OCI-LY7 (cell line): ENCODE measurements at regions not wholly inside any gene's neighbourhood (a gene's known extent, or its start where the extent isn't known, plus 50 kb on each side); places are given as distances from the start of the nearest gene placed in this dataset.

ENCODE experiments used
- BruUV-seq: library from RNA; stranded (reverse); fragments of 400-500 nt; replicated peaks from 2 replicates; lab custom pipeline; 2021; lab: Mats Ljungman, UMichigan
- CTCF ChIA-PET: fragments of 300-600 bp; sonication (Branson Sonifier 250); formaldehyde crosslinking; loops from one replicate; lab custom pipeline; 2022; ENCODE audit warnings: antibody characterized with exemption; ENCODE audit not compliant: unreplicated experiment; lab: Charles Lee
- POLR2A ChIA-PET: fragments of 300-600 bp; sonication (Branson Sonifier 250); formaldehyde crosslinking; loops from one replicate; lab custom pipeline; 2022; ENCODE audit warnings: antibody characterized with exemption; lab: Charles Lee
- DNase-seq: peaks from one replicate; pipeline ENCODE4 v3.0.0-alpha.2; 2015; ENCODE audit warnings: low spot score
- H2AFZ ChIP-seq: fragments of 200-600 bp; sonication (generic), shearing (Covaris generic); 2 replicates; pipeline ENCODE4 v1.6.1; 2014; ENCODE audit warnings: mild to moderate bottlenecking, antibody characterized with exemption, low read length, moderate library complexity
- H3K27ac ChIP-seq: fragments of 200-600 bp; sonication (generic); 2 replicates; pipeline ENCODE4 v1.5.1; 2014; ENCODE audit warnings: mixed run types, low read depth, mild to moderate bottlenecking, moderate library complexity, low read length, inconsistent platforms; ENCODE audit not compliant: poor library complexity, severe bottlenecking
- H3K36me3 ChIP-seq: fragments of 200-600 bp; sonication (generic); 2 replicates; pipeline ENCODE4 v1.6.1; 2014; ENCODE audit warnings: mild to moderate bottlenecking, antibody characterized with exemption, low read length, moderate library complexity, mixed read lengths; ENCODE audit not compliant: insufficient read depth
- H3K4me1 ChIP-seq: fragments of 200-600 bp; sonication (generic); 2 replicates; pipeline ENCODE4 v1.5.1; 2014; ENCODE audit warnings: mild to moderate bottlenecking, low read length; ENCODE audit not compliant: insufficient read depth, poor library complexity, severe bottlenecking
- H3K4me2 ChIP-seq: fragments of 200-600 bp; sonication (generic); 2 replicates; pipeline ENCODE4 v1.6.1; 2014; ENCODE audit warnings: mild to moderate bottlenecking, low read length
- H3K4me3 ChIP-seq: fragments of 200-600 bp; sonication (generic); 2 replicates; pipeline ENCODE4 v1.5.1; 2014; ENCODE audit warnings: mild to moderate bottlenecking, low read depth, low read length; ENCODE audit not compliant: poor library complexity, severe bottlenecking
- H3K79me2 ChIP-seq: fragments of 200-600 bp; sonication (generic); 2 replicates; pipeline ENCODE4 v1.6.1; 2016; ENCODE audit warnings: low read depth, mild to moderate bottlenecking, low read length, moderate library complexity, mixed read lengths; ENCODE audit not compliant: insufficient read depth
- H3K9me2 ChIP-seq: fragments of 200-600 bp; sonication (generic); 2 replicates; pipeline ENCODE4 v1.6.1; 2016; ENCODE audit warnings: mild to moderate bottlenecking, low read length, mixed read lengths; ENCODE audit not compliant: insufficient read depth
- H3K9me3 ChIP-seq: fragments of 200-600 bp; sonication (generic); 2 replicates; pipeline ENCODE4 v1.6.1; 2014; ENCODE audit warnings: mild to moderate bottlenecking, mixed run types, low read length, mixed read lengths
- H4K20me1 ChIP-seq: fragments of 200-600 bp; sonication (generic); 2 replicates; pipeline ENCODE4 v1.6.1; 2014; ENCODE audit warnings: mild to moderate bottlenecking, antibody characterized with exemption, low read length, moderate library complexity, mixed read lengths; ENCODE audit not compliant: insufficient read depth
- EZH2phosphoT487 ChIP-seq: fragments of 200-600 bp; sonication (generic); IDR thresholded peaks from 2 replicates; pipeline ENCODE4 v1.6.1; 2018; ENCODE audit warnings: low read depth, borderline replicate concordance, mild to moderate bottlenecking, mixed run types, antibody characterized with exemption, low read length, moderate library complexity, mixed read lengths
- intact Hi-C: fragments of 100-400 bp; cut with micrococcal nuclease; formaldehyde crosslinking; loops from one replicate; pipeline ENCODE4 v1.10.0; 2022; ENCODE audit not compliant: unreplicated experiment
- TF ChIP-seq, protein P1 (sequence below): fragments of 200-600 bp; sonication (generic); conservative IDR thresholded peaks from 2 replicates; pipeline ENCODE4 v1.5.1; 2014; ENCODE audit warnings: mild to moderate bottlenecking, antibody characterized with exemption, low read length, moderate library complexity, mixed read lengths

DNA sequence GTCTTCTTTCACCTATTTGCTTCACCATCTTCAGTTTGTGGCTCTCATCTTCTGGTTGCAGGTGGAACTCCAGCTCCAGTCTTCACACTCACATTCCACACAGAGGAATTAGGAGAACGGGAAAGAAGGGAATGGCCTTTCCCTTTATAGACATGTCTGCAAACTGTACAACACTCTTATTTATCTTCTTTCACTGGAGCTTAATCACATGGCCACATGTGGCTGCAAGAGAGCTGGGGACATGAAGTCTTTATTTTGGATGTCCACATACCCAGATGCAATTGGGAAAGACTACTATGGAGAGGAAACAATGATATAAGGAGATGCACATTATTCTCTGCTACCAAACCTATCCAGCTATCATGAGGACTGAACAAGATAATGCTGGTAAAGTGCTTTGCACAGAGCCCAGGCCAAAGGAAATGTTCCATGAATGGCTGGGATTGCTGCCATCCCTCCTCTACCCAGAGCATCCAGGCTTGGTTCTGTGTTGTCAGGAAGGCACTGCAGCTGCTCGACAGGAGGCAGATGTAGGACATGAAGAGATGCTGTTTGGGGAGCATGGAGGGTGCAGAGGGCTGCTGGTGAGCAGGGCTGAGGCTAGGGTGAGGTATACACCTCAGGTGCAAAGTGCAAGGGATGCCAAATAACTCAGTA lies 183.8 kb upstream of the TBX20 start:
- H3K4me1 ChIP-seq = no peaks in the 10 kb centered on the region
- no peak overlapping the region for H3K4me3 ChIP-seq
- POLR2A ChIA-PET = no interaction called here
- H3K27ac ChIP-seq = no peak overlapping the region
- no TSS peak for BruUV-seq
- no peak for DNase-seq
- H3K4me2 ChIP-seq = no peak overlapping the region
- intact Hi-C loops = no loop called here
- no peaks in the 10 kb centered on the region for H3K79me2 ChIP-seq
- no peaks in the 10 kb centered on the region for H3K36me3 ChIP-seq
- no peaks in the 10 kb centered on the region for H4K20me1 ChIP-seq
- H3K9me2 ChIP-seq = no peaks in the 10 kb centered on the region
- no peak overlapping the region for H2AFZ ChIP-seq
- no peaks in the 10 kb centered on the region for H3K9me3 ChIP-seq
- CTCF ChIA-PET = no interaction called here
- TF ChIP-seq, protein P1, sequence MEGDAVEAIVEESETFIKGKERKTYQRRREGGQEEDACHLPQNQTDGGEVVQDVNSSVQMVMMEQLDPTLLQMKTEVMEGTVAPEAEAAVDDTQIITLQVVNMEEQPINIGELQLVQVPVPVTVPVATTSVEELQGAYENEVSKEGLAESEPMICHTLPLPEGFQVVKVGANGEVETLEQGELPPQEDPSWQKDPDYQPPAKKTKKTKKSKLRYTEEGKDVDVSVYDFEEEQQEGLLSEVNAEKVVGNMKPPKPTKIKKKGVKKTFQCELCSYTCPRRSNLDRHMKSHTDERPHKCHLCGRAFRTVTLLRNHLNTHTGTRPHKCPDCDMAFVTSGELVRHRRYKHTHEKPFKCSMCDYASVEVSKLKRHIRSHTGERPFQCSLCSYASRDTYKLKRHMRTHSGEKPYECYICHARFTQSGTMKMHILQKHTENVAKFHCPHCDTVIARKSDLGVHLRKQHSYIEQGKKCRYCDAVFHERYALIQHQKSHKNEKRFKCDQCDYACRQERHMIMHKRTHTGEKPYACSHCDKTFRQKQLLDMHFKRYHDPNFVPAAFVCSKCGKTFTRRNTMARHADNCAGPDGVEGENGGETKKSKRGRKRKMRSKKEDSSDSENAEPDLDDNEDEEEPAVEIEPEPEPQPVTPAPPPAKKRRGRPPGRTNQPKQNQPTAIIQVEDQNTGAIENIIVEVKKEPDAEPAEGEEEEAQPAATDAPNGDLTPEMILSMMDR = no peak
- no peak for TF ChIP-seq EZH2phosphoT487

DNA sequence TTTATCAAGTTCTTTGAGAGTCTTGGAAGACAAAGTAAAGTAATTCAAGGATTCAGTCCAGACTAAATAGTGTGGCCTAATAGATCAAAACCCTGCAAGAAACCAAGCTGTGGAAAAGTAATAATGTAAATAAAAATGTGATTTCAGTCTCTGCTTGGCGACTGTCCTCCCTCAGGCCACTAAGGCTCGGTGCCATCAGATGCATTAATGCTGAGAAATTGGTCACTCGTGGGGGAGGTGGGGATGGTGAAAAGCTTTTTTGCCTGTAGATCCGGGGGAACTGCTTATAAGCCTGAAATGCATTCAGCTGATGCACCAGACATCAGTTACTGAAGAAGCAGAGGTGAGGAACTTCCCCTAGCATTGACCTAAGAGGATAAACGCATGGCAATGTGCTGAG lies 182.6 kb upstream of the TBX20 start:
- H2AFZ ChIP-seq = no peak overlapping the region
- no peaks in the 10 kb centered on the region for H3K4me1 ChIP-seq
- no peaks in the 10 kb centered on the region for H3K36me3 ChIP-seq
- DNase-seq = no peak
- BruUV-seq = no TSS peak
- H3K79me2 ChIP-seq = no peaks in the 10 kb centered on the region
- TF ChIP-seq, protein P1 = no peak
- CTCF ChIA-PET = no interaction called here
- intact Hi-C loops = no loop called here
- no peak overlapping the region for H3K4me3 ChIP-seq
- H3K9me3 ChIP-seq = no peaks in the 10 kb centered on the region
- POLR2A ChIA-PET = no interaction called here
- H3K4me2 ChIP-seq = no peak overlapping the region
- no peak overlapping the region for H3K27ac ChIP-seq
- no peaks in the 10 kb centered on the region for H4K20me1 ChIP-seq
- H3K9me2 ChIP-seq = no peaks in the 10 kb centered on the region

DNA sequence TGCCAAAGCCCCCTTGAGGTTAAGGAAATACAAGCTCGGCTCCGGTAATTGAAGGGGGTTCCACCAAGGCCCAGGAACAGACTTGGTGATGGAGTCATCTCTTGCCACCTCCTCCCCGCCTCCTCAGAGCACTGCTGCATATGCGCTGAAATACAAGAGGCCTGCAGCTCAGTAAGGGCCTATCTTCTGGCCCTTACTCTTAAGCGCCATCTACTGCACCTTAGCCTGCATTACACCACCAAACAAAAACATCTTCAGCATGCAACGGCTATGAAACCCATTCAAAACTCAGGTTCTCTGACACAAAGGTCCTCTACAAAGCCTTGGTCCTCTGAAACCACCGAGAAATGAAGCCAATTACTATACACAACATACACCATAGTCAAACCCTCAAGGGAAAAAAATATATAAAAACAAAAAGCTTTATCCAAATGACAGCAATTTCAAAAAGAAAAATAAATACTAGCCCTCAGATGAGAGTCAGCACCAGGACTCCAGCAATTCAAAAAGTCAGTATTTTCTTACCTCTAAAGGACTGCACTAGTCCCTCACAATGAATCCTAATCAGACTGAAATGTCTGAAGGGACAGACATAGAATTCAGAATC lies 176.8 kb upstream of the TBX20 start:
- ChIA-PET POLR2A (no interaction called here), CTCF (interaction anchor here (1.1 kb wide), 1 partner anchor 17 kb away, joined by 4 read pairs; no protein-coding TSS in a partner anchor)
- H3K4me3 ChIP-seq = no peak overlapping the region
- no peak overlapping the region for H3K4me2 ChIP-seq
- H3K9me2 ChIP-seq = no peaks in the 10 kb centered on the region
- no peak overlapping the region for H3K27ac ChIP-seq
- H3K9me3 ChIP-seq = no peaks in the 10 kb centered on the region
- H4K20me1 ChIP-seq = no peaks in the 10 kb centered on the region
- DNase-seq = peak; percentile 61
- no peak overlapping the region for H2AFZ ChIP-seq
- no TSS peak for BruUV-seq
- H3K79me2 ChIP-seq = no peaks in the 10 kb centered on the region
- TF ChIP-seq EZH2phosphoT487 = no peak
- TF ChIP-seq, protein P1 = peak; percentile 87
- H3K4me1 ChIP-seq = no peaks in the 10 kb centered on the region
- intact Hi-C loops = loop anchor here (1.0 kb wide), 1 partner anchor 240 kb away; no protein-coding TSS in a partner anchor
- H3K36me3 ChIP-seq = no peaks in the 10 kb centered on the region
